HG03045 (cell line): ENCODE measurements at regions not wholly inside any gene's neighbourhood (a gene's known extent, or its start where the extent isn't known, plus 50 kb on each side); places are given as distances from the start of the nearest gene placed in this dataset.
"Not testable (repeated sequence)": the region's sequence is repeated elsewhere in the genome, so short reads cannot be mapped to it uniquely, and the experiment has no call there.

Source experiments
- ATAC-seq: cut with Tn5 transposase; IDR thresholded peaks from one replicate; pipeline ENCODE4 v1.9.1; 2021; ENCODE audit warnings: mild to moderate bottlenecking, moderate library complexity; ENCODE audit not compliant: unreplicated experiment

- ATAC-seq = no peak
Observed at GRCh38 chr4:62487016-62487415, 1286.9 kb downstream of the ADGRL3 start.

- no peak for ATAC-seq
Observed at GRCh38 chr4:62484357-62484756, 1284.2 kb downstream of the ADGRL3 start.

GRCh38 chr4:62482355-62482754 lies 1282.2 kb downstream of the ADGRL3 start:
- ATAC-seq = no peak

- ATAC-seq = no peak
Observed at GRCh38 chr4:62475596-62475995, 1275.5 kb downstream of the ADGRL3 start.

- no peak for ATAC-seq
Observed at GRCh38 chr4:62474802-62475201, 1274.7 kb downstream of the ADGRL3 start.

GRCh38 chr4:62471021-62471420 lies 1270.9 kb downstream of the ADGRL3 start:
- ATAC-seq = no peak

- ATAC-seq = no peak
Observed at GRCh38 chr4:62470421-62470983, 1270.4 kb downstream of the ADGRL3 start.

- ATAC-seq = no peak
Observed at GRCh38 chr4:62470020-62470419, 1269.9 kb downstream of the ADGRL3 start.

- ATAC-seq = no peak
Observed at GRCh38 chr4:62461961-62462360, 1261.8 kb downstream of the ADGRL3 start.

GRCh38 chr4:62460329-62460728 lies 1260.2 kb downstream of the ADGRL3 start:
- no peak for ATAC-seq

- no peak for ATAC-seq
Observed at GRCh38 chr4:62457356-62457755, 1257.2 kb downstream of the ADGRL3 start.

GRCh38 chr4:62455871-62456270 lies 1255.7 kb downstream of the ADGRL3 start:
- no peak for ATAC-seq

- ATAC-seq = no peak
Observed at GRCh38 chr4:62454535-62454934, 1254.4 kb downstream of the ADGRL3 start.

GRCh38 chr4:62450740-62451139 lies 1250.6 kb downstream of the ADGRL3 start:
- ATAC-seq = no peak

- no peak for ATAC-seq
Observed at GRCh38 chr4:62449538-62449937, 1249.4 kb downstream of the ADGRL3 start.

GRCh38 chr4:62448911-62449310 lies 1248.8 kb downstream of the ADGRL3 start:
- ATAC-seq = no peak

GRCh38 chr4:62439051-62439450 lies 1238.9 kb downstream of the ADGRL3 start:
- ATAC-seq = no peak

GRCh38 chr4:62434921-62435320 lies 1234.8 kb downstream of the ADGRL3 start:
- no peak for ATAC-seq

- ATAC-seq = not testable (repeated sequence)
Observed at GRCh38 chr4:62431513-62432231, 1231.5 kb downstream of the ADGRL3 start.

- no peak for ATAC-seq
Observed at GRCh38 chr4:62429297-62429696, 1229.2 kb downstream of the ADGRL3 start.

- ATAC-seq = no peak
Observed at GRCh38 chr4:62415256-62415655, 1215.1 kb downstream of the ADGRL3 start.

GRCh38 chr4:62414563-62414962 lies 1214.4 kb downstream of the ADGRL3 start:
- no peak for ATAC-seq
